HepG2 (cell line): ENCODE measurements at regions not wholly inside any gene's neighbourhood (a gene's known extent, or its start where the extent isn't known, plus 50 kb on each side); places are given as distances from the start of the nearest gene placed in this dataset.

Experiments
- ATAC-seq: fragments of 200-7000 bp; cut with Tn5 transposase; 3 replicates; pipeline ENCODE4 v1.9.1; 2020; ENCODE audit warnings: mild to moderate bottlenecking, moderate library complexity
- BruUV-seq: library from RNA; stranded (reverse); fragments of 400-500 nt; replicated peaks from 2 replicates; lab custom pipeline; 2021; lab: Mats Ljungman, UMichigan
- CTCF ChIA-PET: fragments of 300-600 bp; formaldehyde crosslinking; extraction: SDS; loops from one replicate; lab custom pipeline; 2021; ENCODE audit warnings: low total read pairs, inconsistent platforms, low intra/inter-chr PET ratio; lab: Yijun Ruan, JAX
- POLR2A ChIA-PET: fragments of 350-600 bp; sonication (Branson Sonifier 250); formaldehyde crosslinking; loops from one replicate; lab custom pipeline; 2020; ENCODE audit warnings: antibody characterized with exemption, inconsistent platforms; lab: Yijun Ruan, JAX
- DNase-seq: peaks from one replicate; pipeline ENCODE4 v3.0.0-alpha.2; 2015; ENCODE audit warnings: low spot score
- FAIRE-seq: peaks from 3 replicates; lab custom pipeline; 2011; peaks lifted over from hg19 to GRCh38; lab: Jason Lieb, UNC
- H2AFZ ChIP-seq: one replicate; pipeline ENCODE4 v1.6.1; 2011; ENCODE audit warnings: low read length, inconsistent platforms
- H3K27ac ChIP-seq: fragments of 300-600 bp; 3 replicates; pipeline ENCODE4 v1.8.0; 2011; ENCODE audit warnings: mixed run types, mild to moderate bottlenecking, mixed read lengths, low read length, inconsistent platforms; ENCODE audit not compliant: insufficient read depth; ENCODE audit errors: extremely low read length
- H3K27me3 ChIP-seq, 2 experiments: fragments of 200-600 bp in 1 of 2; 2 replicates in 1 of 2; 3 replicates in 1 of 2; pipeline versions ENCODE4 v1.6.0 to v1.8.0; 2011; ENCODE audit warnings: low read length in 2 of 2, mild to moderate bottlenecking in 2 of 2, moderate library complexity in 2 of 2, inconsistent platforms in 1 of 2; ENCODE audit not compliant: insufficient read depth in 2 of 2, control insufficient read depth in 1 of 2
- H3K36me3 ChIP-seq, 2 experiments: fragments of 200-600 bp in 1 of 2; replicated peaks in 1 of 2; 2 replicates in 1 of 2; 3 replicates in 1 of 2; pipeline versions ENCODE4 v1.5.1 to v1.8.0; 2011; ENCODE audit warnings: low read length in 2 of 2, inconsistent platforms in 1 of 2; ENCODE audit not compliant: insufficient read depth in 2 of 2, control insufficient read depth in 1 of 2
- H3K4me1 ChIP-seq: 2 replicates; pipeline ENCODE4 v1.5.1; 2012; ENCODE audit warnings: low read length, inconsistent platforms; ENCODE audit not compliant: insufficient read depth
- H3K4me2 ChIP-seq: 2 replicates; pipeline ENCODE4 v1.6.0; 2011; ENCODE audit warnings: low read depth, low read length, inconsistent platforms
- H3K4me3 ChIP-seq, 3 experiments: fragments of 200-600 bp in 1 of 3; sonication (generic), shearing (Covaris generic) in 1 of 3; replicated peaks in 1 of 3; 2 replicates each; pipeline ENCODE4 v1.5.1; 2011 to 2016; ENCODE audit warnings: low read length in 3 of 3, inconsistent platforms in 2 of 3, low read depth in 2 of 3, mild to moderate bottlenecking in 2 of 3, control low read depth in 1 of 3, mixed read lengths in 1 of 3; ENCODE audit not compliant: insufficient read depth in 1 of 3
- H3K79me2 ChIP-seq: one replicate; pipeline ENCODE4 v1.6.1; 2011; ENCODE audit warnings: low read length, inconsistent platforms; ENCODE audit not compliant: insufficient read depth
- H3K9ac ChIP-seq: 2 replicates; pipeline ENCODE4 v1.6.0; 2011; ENCODE audit warnings: mild to moderate bottlenecking, low read depth, low read length, inconsistent platforms; ENCODE audit not compliant: insufficient read depth
- H3K9me3 ChIP-seq: 2 replicates; pipeline ENCODE4 v1.5.1; 2012; ENCODE audit warnings: mild to moderate bottlenecking, low read length
- H4K20me1 ChIP-seq: 2 replicates; pipeline ENCODE4 v1.6.0; 2011; ENCODE audit warnings: inconsistent platforms, mild to moderate bottlenecking, low read length, moderate library complexity; ENCODE audit not compliant: insufficient read depth
- SPEN ChIP-seq: sonication (generic); formaldehyde crosslinking; IDR thresholded peaks from 2 replicates; pipeline ENCODE4 v1.5.1; 2020; ENCODE audit warnings: low read depth, mild to moderate bottlenecking, missing genetic modification reagents
- TFE3 ChIP-seq: IDR thresholded peaks from 2 replicates; pipeline ENCODE4 v1.6.1; 2016
- ZBTB37 ChIP-seq: sonication (generic); formaldehyde crosslinking; IDR thresholded peaks from 2 replicates; pipeline ENCODE4 v1.4.0; 2020; ENCODE audit warnings: mild to moderate bottlenecking, missing genetic modification reagents
- ZNF431 ChIP-seq: sonication (generic); formaldehyde crosslinking; IDR thresholded peaks from 2 replicates; pipeline ENCODE4 v1.9.0; 2022; ENCODE audit warnings: missing genetic modification reagents, low read depth, mild to moderate bottlenecking, borderline replicate concordance
- ZNF878 ChIP-seq: sonication (generic); formaldehyde crosslinking; IDR thresholded peaks from 2 replicates; pipeline ENCODE4 v1.8.1; 2023; ENCODE audit warnings: mild to moderate bottlenecking, missing genetic modification reagents, moderate library complexity
- WGBS: methylation state at CpG from one replicate; pipeline ENCODE4 v1.1.6; 2017; ENCODE audit warnings: low lambda C conversion rate; 5-methylcytosine and 5-hydroxymethylcytosine counted together
- in situ Hi-C: cut with HindIII; loops from 2 replicates; pipeline ENCODE4 v1.10.0; 2017; ENCODE audit warnings: low pct_unique_long_range_greater_than_20kb; ENCODE audit not compliant: extremely low pct_ligation_motif_present
- intact Hi-C: fragments of 100-400 bp; cut with micrococcal nuclease; formaldehyde crosslinking; loops from one replicate; pipeline ENCODE4 v1.10.0; 2022; ENCODE audit not compliant: unreplicated experiment

- Histone ChIP-seq H3K36me3 (no peaks in the 10 kb centered on the region), H3K27me3 (no peaks in the 10 kb centered on the region), H3K9me3 (no peaks in the 10 kb centered on the region), H3K79me2 (no peaks in the 10 kb centered on the region), H3K4me2 (no peak overlapping the region), H3K9ac (no peak overlapping the region), H4K20me1 (no peaks in the 10 kb centered on the region), H3K4me3 (no peak overlapping the region), H2AFZ (no peak overlapping the region), H3K27ac (no peak overlapping the region), H3K4me1 (no peaks in the 10 kb centered on the region)
- WGBS: 24% methylated on average over 9 of the region's 9 CpGs
- FAIRE-seq: no peak
- ChIA-PET CTCF (no interaction called here), POLR2A (no interaction called here)
- no peak for DNase-seq
- no TSS peak for BruUV-seq
- TF ChIP-seq TFE3 (CRISPR knock-in tag) (no peak), SPEN (CRISPR knock-in tag) (no peak)
- intact Hi-C loops (loop anchor here (5.0 kb wide), 1 partner anchor 918 kb away; no protein-coding TSS in a partner anchor), in situ Hi-C loops (loop anchor here (25.0 kb wide), 2 partner anchors 432 to 918 kb away; partner anchors contain the start of gene GABRA5)
- no peak for ATAC-seq
Measured at GRCh38 chr15:25943831-25944230, 80.7 kb upstream of the ATP10A start.

GRCh38 chr15:25939122-25939521 is 76.0 kb upstream of the ATP10A start:
- no peak overlapping the region for H3K9ac ChIP-seq
- POLR2A ChIA-PET: no interaction called here
- H3K9me3 ChIP-seq: no peaks in the 10 kb centered on the region
- BruUV-seq: no TSS peak
- no peak for TF ChIP-seq ZNF431
- TF ChIP-seq ZBTB37 (CRISPR knock-in tag): no peak
- no peak for TF ChIP-seq ZNF878 (CRISPR knock-in tag)
- TF ChIP-seq, all 625 proteins: peak for 0
- Histone ChIP-seq H4K20me1 (no peaks in the 10 kb centered on the region), H3K4me3 (no peak overlapping the region), H2AFZ (no peak overlapping the region), H3K36me3 (no peaks in the 10 kb centered on the region), H3K27me3 (no peaks in the 10 kb centered on the region), H3K27ac (no peak overlapping the region), H3K4me2 (no peak overlapping the region), H3K4me1 (no peaks in the 10 kb centered on the region), H3K79me2 (no peaks in the 10 kb centered on the region)
- intact Hi-C loops: no loop called here
- WGBS: 59% methylated on average over 3 of the region's 4 CpGs
- no peak for ATAC-seq
- CTCF ChIA-PET: no interaction called here
- DNase-seq: no peak
- no peak for FAIRE-seq
- in situ Hi-C loops: loop anchor here (25.0 kb wide), 2 partner anchors 427 to 923 kb away; partner anchors contain the start of gene GABRA5
